SU-DHL-6 (cell line): ENCODE measurements at regions not wholly inside any gene's neighbourhood (a gene's known extent, or its start where the extent isn't known, plus 50 kb on each side); places are given as distances from the start of the nearest gene placed in this dataset.

Experiments
- H2AFZ ChIP-seq: fragments of 200-600 bp; sonication (generic); 2 replicates; pipeline ENCODE4 v1.6.1; 2014; ENCODE audit warnings: low read depth, mild to moderate bottlenecking, moderate library complexity, mixed read lengths, antibody characterized with exemption, low read length; ENCODE audit not compliant: severe bottlenecking
- H3F3A ChIP-seq: fragments of 200-600 bp; shearing (Covaris generic); 2 replicates; pipeline ENCODE4 v1.6.0; 2016; ENCODE audit warnings: antibody characterized with exemption, mild to moderate bottlenecking; ENCODE audit not compliant: insufficient read depth
- H3K27ac ChIP-seq: fragments of 200-600 bp; sonication (generic); 2 replicates; pipeline ENCODE4 v1.5.1; 2016; ENCODE audit warnings: low read depth, mild to moderate bottlenecking, low read length, moderate library complexity, mixed read lengths
- H3K27me3 ChIP-seq: fragments of 200-600 bp; sonication (generic), shearing (Covaris generic); 2 replicates; pipeline ENCODE4 v1.6.0; 2014; ENCODE audit warnings: mild to moderate bottlenecking, low read length
- H3K36me3 ChIP-seq: fragments of 200-600 bp; sonication (generic); 2 replicates; pipeline ENCODE4 v1.6.1; 2014; ENCODE audit warnings: mild to moderate bottlenecking, low read length, mixed read lengths
- H3K4me2 ChIP-seq: fragments of 300-600, 200-600 bp; shearing (Covaris generic), sonication (generic); 2 replicates; pipeline ENCODE4 v1.6.0; 2014; ENCODE audit warnings: low read length, low read depth, mild to moderate bottlenecking; ENCODE audit not compliant: poor library complexity, severe bottlenecking
- H3K4me3 ChIP-seq: fragments of 200-600 bp; sonication (generic); 2 replicates; pipeline ENCODE4 v1.5.1; 2014; ENCODE audit warnings: antibody characterized with exemption, low read length, mild to moderate bottlenecking, mixed read lengths; ENCODE audit not compliant: insufficient read depth, poor library complexity, severe bottlenecking
- H3K79me2 ChIP-seq: fragments of 200-600 bp; sonication (generic); 2 replicates; pipeline ENCODE4 v1.6.1; 2014; ENCODE audit warnings: mild to moderate bottlenecking, low read length, moderate library complexity; ENCODE audit not compliant: insufficient read depth
- H3K9ac ChIP-seq: fragments of 200-600 bp; sonication (generic); 2 replicates; pipeline ENCODE4 v1.7.0; 2014; ENCODE audit warnings: mild to moderate bottlenecking, low read length
- H3K9me2 ChIP-seq: fragments of 200-600 bp; sonication (generic); replicated peaks from 2 replicates; pipeline ENCODE4 v1.6.1; 2014; ENCODE audit warnings: low read length; ENCODE audit not compliant: insufficient read depth
- H3K9me3 ChIP-seq: fragments of 200-600 bp; sonication (generic); 2 replicates; pipeline ENCODE4 v1.6.1; 2014; ENCODE audit warnings: low read length, mixed read lengths; ENCODE audit not compliant: insufficient read depth
- H4K20me1 ChIP-seq: fragments of 200-600 bp; sonication (generic); 2 replicates; pipeline ENCODE4 v1.6.1; 2014; ENCODE audit warnings: low read depth, mild to moderate bottlenecking, antibody characterized with exemption, low read length, moderate library complexity, mixed read lengths
- CTCF ChIP-seq: fragments of 200-600 bp; sonication (generic); IDR thresholded peaks from one replicate; pipeline ENCODE4 v1.5.1; 2017; ENCODE audit warnings: antibody characterized with exemption, mild to moderate bottlenecking, low read length, moderate library complexity; ENCODE audit not compliant: insufficient read depth, poor library complexity, severe bottlenecking
- EZH2phosphoT487 ChIP-seq: fragments of 200-600 bp; sonication (generic), shearing (Covaris generic); conservative IDR thresholded peaks from 2 replicates; pipeline ENCODE4 v1.6.1; 2018; ENCODE audit warnings: mild to moderate bottlenecking, antibody characterized with exemption, low read length, moderate library complexity, mixed read lengths

- Histone ChIP-seq H3K9ac (no peak overlapping the region), H3K9me3 (no peaks in the 10 kb centered on the region), H3K27me3 (no peaks in the 10 kb centered on the region), H3K79me2 (no peaks in the 10 kb centered on the region), H3K9me2 (no peaks in the 10 kb centered on the region), H3K36me3 (no peaks in the 10 kb centered on the region), H3F3A (no peaks in the 10 kb centered on the region), H3K4me3 (no peak overlapping the region), H4K20me1 (no peaks in the 10 kb centered on the region), H3K4me2 (no peak overlapping the region), H2AFZ (no peak overlapping the region), H3K27ac (no peak overlapping the region)
- TF ChIP-seq CTCF, result no peak
- TF ChIP-seq EZH2phosphoT487, result no peak
Observed at GRCh38 chr4:177103619-177104018, 206.1 kb upstream of the NEIL3 start.

- Histone ChIP-seq H3K36me3 (no peaks in the 10 kb centered on the region), H2AFZ (no peak overlapping the region), H3K9me3 (no peaks in the 10 kb centered on the region), H3K4me2 (no peak overlapping the region), H3K9ac (no peak overlapping the region), H3K79me2 (no peaks in the 10 kb centered on the region), H3K4me3 (no peak overlapping the region), H3K9me2 (no peaks in the 10 kb centered on the region), H3F3A (no peaks in the 10 kb centered on the region), H4K20me1 (no peaks in the 10 kb centered on the region), H3K27ac (no peak overlapping the region), H3K27me3 (no peaks in the 10 kb centered on the region)
- TF ChIP-seq CTCF, result no peak
- no peak for TF ChIP-seq EZH2phosphoT487
Observed at GRCh38 chr4:177105536-177105935, 204.1 kb upstream of the NEIL3 start.

- H3K36me3 ChIP-seq, result no peaks in the 10 kb centered on the region
- H3F3A ChIP-seq, result no peaks in the 10 kb centered on the region
- no peaks in the 10 kb centered on the region for H3K9me2 ChIP-seq
- no peak overlapping the region for H3K4me2 ChIP-seq
- no peaks in the 10 kb centered on the region for H3K9me3 ChIP-seq
- H3K27ac ChIP-seq, result no peak overlapping the region
- no peak overlapping the region for H3K4me3 ChIP-seq
- TF ChIP-seq EZH2phosphoT487, result no peak
- no peak for TF ChIP-seq CTCF
- no peaks in the 10 kb centered on the region for H3K27me3 ChIP-seq
- no peak overlapping the region for H3K9ac ChIP-seq
- no peak overlapping the region for H2AFZ ChIP-seq
- H3K79me2 ChIP-seq, result no peaks in the 10 kb centered on the region
- H4K20me1 ChIP-seq, result no peaks in the 10 kb centered on the region
Observed at GRCh38 chr4:177107288-177107921, 202.3 kb upstream of the NEIL3 start.
